Heart right ventricle (tissue), 16 donors: ENCODE measurements at regions not wholly inside any gene's neighbourhood (a gene's known extent, or its start where the extent isn't known, plus 50 kb on each side); places are given as distances from the start of the nearest gene placed in this dataset.

Source experiments
- ATAC-seq, 8 donors: fragments of 200-7000 bp; cut with Tn5 transposase; one replicate each; pipeline ENCODE4 v1.9.1; 2020; ENCODE audit warnings: mild to moderate bottlenecking in 8 of 8, moderate library complexity in 8 of 8, moderate number of reproducible peaks in 1 of 8
- DNase-seq, 2 donors: peaks; one replicate each; pipeline ENCODE4 v3.0.0-alpha.2; 2020
- H3K27ac ChIP-seq, 10 donors: fragments of 200-600 bp; sonication (generic) in 2 of 10; one replicate each; pipeline versions ENCODE4 v1.5.0 to v1.8.0; 2020 to 2022; ENCODE audit warnings: mild to moderate bottlenecking in 3 of 10
- H3K27me3 ChIP-seq, 7 donors: fragments of 200-600 bp; one replicate each; pipeline ENCODE4 v1.8.0; 2021 to 2022; ENCODE audit warnings: mild to moderate bottlenecking in 2 of 7
- H3K36me3 ChIP-seq, 9 donors: fragments of 200-600 bp; sonication (generic) in 1 of 9; one replicate each; pipeline versions ENCODE4 v1.5.0 to v1.8.0; 2020 to 2022; ENCODE audit warnings: mild to moderate bottlenecking in 2 of 9
- H3K4me1 ChIP-seq, 9 donors: fragments of 200-600 bp; sonication (generic) in 1 of 9; one replicate each; pipeline versions ENCODE4 v1.5.0 to v1.8.0; 2020 to 2022; ENCODE audit warnings: mild to moderate bottlenecking in 4 of 9
- H3K4me3 ChIP-seq, 10 donors: fragments of 200-600 bp; sonication (generic) in 2 of 10; one replicate each; pipeline versions ENCODE4 v1.5.0 to v1.8.0; 2020 to 2022; ENCODE audit warnings: mild to moderate bottlenecking in 7 of 10, moderate library complexity in 2 of 10
- H3K9me3 ChIP-seq, 11 donors: fragments of 200-600 bp in 10 of 11; sonication (generic) in 2 of 11; one replicate each; pipeline versions ENCODE4 v1.5.0 to v1.8.0; 2013 to 2022; ENCODE audit warnings: mild to moderate bottlenecking in 2 of 11, control low read depth in 1 of 11, moderate library complexity in 1 of 11
- CTCF ChIP-seq, 9 donors: fragments of 200-600 bp; sonication (generic) in 2 of 9; IDR thresholded peaks; one replicate each; pipeline versions ENCODE4 v1.5.0 to v1.8.0; 2021 to 2022; ENCODE audit warnings: antibody characterized with exemption in 9 of 9, mild to moderate bottlenecking in 5 of 9, moderate library complexity in 1 of 9
- WGBS, 2 donors: extraction: QIAGEN DNeasy Blood & Tissue Kit; methylation state at CpG; one replicate each; pipeline ENCODE4 v1.1.7; 2013; ENCODE audit warnings: inconsistent platforms in 1 of 2; 5-methylcytosine and 5-hydroxymethylcytosine counted together
- intact Hi-C, 10 donors: fragments of 100-400 bp; cut with DNase I; formaldehyde crosslinking; loops; one replicate each; pipeline versions ENCODE4 v1.11.1 to v1.14.2; 2022
- donor health status: Arrhythmogenic right ventricular cardiomyopathy.
- donor health status: ischemic (EF 13 %, LVEDD 7.1; RV severe dilation, severe dysfunction).
- donor health status: healthy with polysubstance abuse.
- donor health status: DM: no; HTN: yes; CAD: no.
- donor health status: DM: no; HTN: no; CAD: no.
- donor health status: ischemic (EF 25% LVEDD 6.9; RV normal size, moderate dysfunction).
- donor health status: ischemic (EF 25% LVEDD 5.7; RV mildly dilated, moderate dysfunction).
- donor health status: healthy.
- donor health status: DM: yes; HTN: yes; CAD: no.
- donor health status: Ischemic cardiomyopathy.
- donor health status: ischemic (EF 35%, LVEDD 5.7; RV mildly dilated, moderate dysfunction).
- donor health status: nonischemic (EF 11% LVEDD 7.7; RV severe dilation, severe dysfunction).
- donor health status: DM: yes; HTN: yes; CAD: no.
- donor health status: PGD.
- donor health status: ischemic (EF 29% LVEDD 5.4; RV normal size, mild dysfunction).
- donor health status: nonischemic (EF 23%, LVEDD 6.1; RV moderate dilation, normal function).

GRCh38 chr4:3369781-3370674, 71.7 kb upstream of the HGFAC start:
- Histone ChIP-seq H3K36me3 (no peaks in the 10 kb centered on the region), H3K27me3 (no peaks in the 10 kb centered on the region), H3K4me1 (peaks cover 5 to 53% (median 41%) of the 10 kb centered on the region in 9 donors), H3K27ac (peak overlapping the region in 7 of 10 donors; percentile 22 to 74 (median 43)), H3K9me3 (no peaks in the 10 kb centered on the region), H3K4me3 (peak overlapping the region in 9 of 10 donors; percentile 8 to 50 (median 46))
- peak; percentile 52 to 78 (median 71) for ATAC-seq
- peak; percentile 68 to 71 for DNase-seq
- no peak for TF ChIP-seq CTCF (IDR thresholded peaks at IDR 0.05)
- 18 to 19% methylated on average over 33 of the region's 33 CpGs for WGBS, 2 donors
- intact Hi-C loops: loop anchor here in 1 of 10 donors (1.0 kb wide), 1 partner anchor 24 kb away; no protein-coding TSS in a partner anchor

- Histone ChIP-seq H3K27me3 (no peaks in the 10 kb centered on the region), H3K27ac (peak overlapping the region in 1 of 10 donors; percentile 22), H3K36me3 (peaks cover 0 to 3% (median 0%) of the 10 kb centered on the region in 9 donors), H3K9me3 (no peaks in the 10 kb centered on the region), H3K4me1 (peaks cover 5 to 53% (median 41%) of the 10 kb centered on the region in 9 donors), H3K4me3 (peak overlapping the region in 5 of 10 donors; percentile 14 to 48 (median 29))
- intact Hi-C loops: no loop called here
- ATAC-seq (peak in 1 of 8 donors; percentile 4), DNase-seq (no peak)
- WGBS, 2 donors: 50 to 56% methylated on average over 34 of the region's 34 CpGs
- TF ChIP-seq CTCF (IDR thresholded peaks at IDR 0.05): no peak
Measured at GRCh38 chr4:3371033-3372001, 70.5 kb upstream of the HGFAC start.

- no peak for ATAC-seq
Measured at GRCh38 chr4:3372264-3372932, 69.4 kb upstream of the HGFAC start.

More at GRCh38 chr4:3372264-3372932, 69.4 kb upstream of the HGFAC start:
- intact Hi-C loops: no loop called here
- Histone ChIP-seq H3K27me3 (no peaks in the 10 kb centered on the region), H3K9me3 (no peaks in the 10 kb centered on the region), H3K36me3 (peaks cover 0 to 3% (median 0%) of the 10 kb centered on the region in 9 donors), H3K4me3 (peak overlapping the region in 1 of 10 donors; percentile 48), H3K4me1 (peaks cover 5 to 53% (median 41%) of the 10 kb centered on the region in 9 donors), H3K27ac (peak overlapping the region in 1 of 10 donors; percentile 12)
- DNase-seq: no peak
- 83 to 86% methylated on average over 23 of the region's 23 CpGs for WGBS, 2 donors
- no peak for TF ChIP-seq CTCF (IDR thresholded peaks at IDR 0.05)
